ENCODE measurements at regions not wholly inside any gene's neighbourhood (a gene's known extent, or its start where the extent isn't known, plus 50 kb on each side); places are given as distances from the start of the nearest gene placed in this dataset.

DNA sequence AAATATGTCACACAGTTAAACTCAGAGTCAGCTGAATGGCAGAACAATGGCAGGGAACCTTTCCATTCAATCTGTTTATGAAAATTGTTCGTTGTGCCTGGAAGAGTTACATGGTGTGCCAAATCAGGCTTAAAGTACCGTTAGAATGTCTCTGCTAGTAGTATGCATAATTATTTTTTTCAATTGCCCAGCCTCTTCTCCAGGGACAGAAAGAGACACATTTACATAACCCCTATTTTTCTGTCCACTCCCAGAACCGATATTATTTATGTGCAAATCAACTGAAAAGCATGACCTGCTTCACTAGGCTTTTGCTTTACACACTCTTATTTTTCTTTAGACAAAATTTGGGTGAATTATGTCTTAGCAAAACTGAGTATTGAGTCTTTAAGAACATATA, 459.1 kb downstream of the EFNA5 start:
- no peaks in the 10 kb centered on the region for H3K27me3 Mint-ChIP-seq
- H3K4me1 Mint-ChIP-seq (ENCODE audit: low read depth): no peaks in the 10 kb centered on the region
- H3K36me3 Mint-ChIP-seq (ENCODE audit: low read depth): no peaks in the 10 kb centered on the region
- intact Hi-C loops (cut with micrococcal nuclease): no loop called here
- H3K4me3 Mint-ChIP-seq: no peak overlapping the region
- H3K27ac Mint-ChIP-seq: no peak overlapping the region
- no peaks in the 10 kb centered on the region for H3K9me3 Mint-ChIP-seq

DNA sequence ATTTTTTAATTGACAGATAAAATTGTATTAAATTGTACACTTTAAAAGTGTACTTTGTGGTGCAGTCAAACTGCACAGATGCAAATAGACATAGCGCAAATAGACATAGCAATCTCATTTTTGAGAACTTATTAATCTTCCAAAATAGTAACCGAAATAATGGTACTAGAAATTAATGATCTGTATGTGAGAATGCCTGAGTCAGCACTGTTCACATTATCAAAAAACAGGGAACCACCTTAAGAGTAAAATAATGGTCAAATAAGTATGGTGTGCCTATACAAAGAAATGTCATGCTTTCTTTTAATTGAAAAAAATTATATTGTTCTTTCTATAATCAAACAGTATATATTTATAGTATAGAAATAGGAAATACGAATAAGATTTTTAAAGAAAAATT, 461.9 kb downstream of the EFNA5 start:
- Mint-ChIP-seq H3K36me3 (ENCODE audit: low read depth) (no peaks in the 10 kb centered on the region), H3K9me3 (no peaks in the 10 kb centered on the region), H3K27me3 (no peaks in the 10 kb centered on the region), H3K27ac (no peak overlapping the region), H3K4me3 (no peak overlapping the region), H3K4me1 (ENCODE audit: low read depth) (no peaks in the 10 kb centered on the region)
- intact Hi-C loops (cut with micrococcal nuclease): no loop called here

DNA sequence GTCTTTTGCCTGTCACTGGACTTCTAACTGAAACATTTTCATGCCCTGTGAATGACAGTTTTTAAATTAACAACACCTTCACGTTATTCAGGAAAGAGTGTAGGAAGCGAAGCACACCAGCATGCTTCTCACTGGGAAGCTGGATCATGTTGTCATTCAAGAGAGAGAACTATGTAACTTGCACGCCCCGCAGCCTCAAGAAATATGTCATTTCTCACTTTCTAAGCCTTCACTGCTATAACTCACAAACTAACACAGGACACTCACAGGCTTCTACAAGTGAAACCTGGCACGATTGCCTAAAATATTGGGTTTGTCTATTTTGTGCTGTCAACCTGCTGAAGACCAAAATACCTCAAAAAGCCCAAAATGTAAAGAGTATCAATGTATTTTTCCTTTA, 466.3 kb downstream of the EFNA5 start:
- H3K9me3 Mint-ChIP-seq: no peaks in the 10 kb centered on the region
- no peaks in the 10 kb centered on the region for H3K4me1 Mint-ChIP-seq (ENCODE audit: low read depth)
- no peak overlapping the region for H3K27ac Mint-ChIP-seq
- H3K27me3 Mint-ChIP-seq: no peaks in the 10 kb centered on the region
- H3K4me3 Mint-ChIP-seq: no peak overlapping the region
- no peaks in the 10 kb centered on the region for H3K36me3 Mint-ChIP-seq (ENCODE audit: low read depth)
- intact Hi-C loops (cut with micrococcal nuclease): no loop called here

DNA sequence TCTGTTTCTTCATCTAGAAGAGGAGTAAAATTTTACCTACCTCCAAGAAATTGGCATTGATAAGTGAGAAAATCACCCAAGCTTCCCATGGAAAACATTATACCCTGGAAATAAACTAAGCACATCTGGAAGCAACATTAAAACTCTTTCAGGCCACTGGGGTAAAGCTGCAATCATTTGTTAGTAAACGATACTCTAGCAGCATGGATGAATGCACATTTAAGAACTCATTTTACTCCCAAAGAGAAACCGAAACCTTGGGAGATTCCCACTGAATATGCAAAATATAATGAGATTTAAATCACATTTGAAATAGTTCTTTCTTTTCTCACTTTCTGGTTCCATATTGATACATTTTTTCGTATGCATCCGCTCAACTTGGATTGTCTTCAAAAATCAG, 467.5 kb downstream of the EFNA5 start:
- Mint-ChIP-seq H3K36me3 (ENCODE audit: low read depth) (no peaks in the 10 kb centered on the region), H3K9me3 (no peaks in the 10 kb centered on the region), H3K27me3 (no peaks in the 10 kb centered on the region), H3K27ac (no peak overlapping the region), H3K4me1 (ENCODE audit: low read depth) (no peaks in the 10 kb centered on the region), H3K4me3 (no peak overlapping the region)
- intact Hi-C loops (cut with micrococcal nuclease): no loop called here

DNA sequence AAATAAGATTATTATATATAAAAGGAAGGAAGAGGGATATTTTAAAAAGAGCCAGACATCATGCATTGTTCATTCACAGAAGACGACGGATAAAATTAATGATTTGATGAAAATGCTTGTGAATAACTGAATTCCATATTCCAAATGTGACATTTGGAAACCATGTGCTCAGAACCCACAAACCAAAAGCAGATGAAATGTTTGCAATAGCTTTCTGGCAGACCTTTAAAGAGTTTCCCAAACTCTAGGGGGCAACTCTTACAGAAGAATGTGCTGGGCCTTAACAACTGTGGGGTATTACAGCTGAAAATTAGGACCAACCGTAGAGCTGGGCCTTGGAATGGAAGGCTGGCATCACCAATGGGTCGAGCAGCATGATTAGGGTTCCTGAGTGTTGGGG, 471.0 kb downstream of the EFNA5 start:
- intact Hi-C loops (cut with micrococcal nuclease): no loop called here
- Mint-ChIP-seq H3K27ac (no peak overlapping the region), H3K27me3 (no peaks in the 10 kb centered on the region), H3K36me3 (ENCODE audit: low read depth) (no peaks in the 10 kb centered on the region), H3K9me3 (no peaks in the 10 kb centered on the region), H3K4me1 (ENCODE audit: low read depth) (no peaks in the 10 kb centered on the region), H3K4me3 (no peak overlapping the region)

DNA sequence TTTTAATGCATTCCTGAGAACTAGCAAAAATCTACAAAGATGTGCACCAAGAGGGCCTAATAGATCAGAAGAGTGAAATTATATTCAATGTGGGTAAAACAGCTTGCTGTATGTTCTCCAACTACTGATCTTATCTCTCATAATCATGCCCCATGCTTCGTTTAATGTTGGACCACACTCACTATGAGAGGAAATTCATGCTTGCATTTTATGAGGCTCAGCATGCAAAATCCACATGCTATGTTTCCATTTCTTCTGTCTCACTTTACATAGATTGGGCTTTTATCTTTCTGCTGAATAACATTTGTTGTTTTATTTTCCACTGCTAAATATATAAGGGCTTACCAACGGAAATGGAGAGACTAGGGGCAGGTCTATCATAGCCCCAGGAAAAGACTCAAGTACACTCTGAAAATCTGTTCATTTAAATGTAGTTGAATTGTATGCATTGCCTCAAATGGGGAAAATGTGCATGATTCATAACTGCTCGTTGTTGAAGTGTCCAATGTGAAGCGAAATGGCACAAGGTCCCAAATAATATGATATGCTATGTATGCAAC, 474.2 kb downstream of the EFNA5 start:
- Mint-ChIP-seq H3K27ac (no peak overlapping the region), H3K4me3 (no peak overlapping the region), H3K9me3 (peaks cover 14% of the 10 kb centered on the region), H3K27me3 (no peaks in the 10 kb centered on the region), H3K4me1 (ENCODE audit: low read depth) (no peaks in the 10 kb centered on the region), H3K36me3 (ENCODE audit: low read depth) (no peaks in the 10 kb centered on the region)
- intact Hi-C loops (cut with micrococcal nuclease): no loop called here

- intact Hi-C loops (cut with micrococcal nuclease): no loop called here
- H3K9me3 Mint-ChIP-seq: peaks cover 14% of the 10 kb centered on the region
Measured at GRCh38 chr5:107195890-107196395, 474.8 kb downstream of the EFNA5 start.

GRCh38 chr5:107184871-107185270, 485.9 kb downstream of the EFNA5 start:
- H3K4me1 Mint-ChIP-seq (ENCODE audit: low read depth): no peaks in the 10 kb centered on the region
- H3K36me3 Mint-ChIP-seq (ENCODE audit: low read depth): no peaks in the 10 kb centered on the region
- H3K4me3 Mint-ChIP-seq: no peak overlapping the region
- no peak overlapping the region for H3K27ac Mint-ChIP-seq
- intact Hi-C loops (cut with micrococcal nuclease): no loop called here
- no peaks in the 10 kb centered on the region for H3K27me3 Mint-ChIP-seq
- H3K9me3 Mint-ChIP-seq: peaks cover 17% of the 10 kb centered on the region

More at GRCh38 chr5:107195890-107196395, 474.8 kb downstream of the EFNA5 start:
- Mint-ChIP-seq H3K27ac (no peak overlapping the region), H3K36me3 (ENCODE audit: low read depth) (no peaks in the 10 kb centered on the region), H3K4me3 (no peak overlapping the region), H3K4me1 (ENCODE audit: low read depth) (no peaks in the 10 kb centered on the region), H3K27me3 (no peaks in the 10 kb centered on the region)

- intact Hi-C loops (cut with micrococcal nuclease): no loop called here
- Mint-ChIP-seq H3K36me3 (ENCODE audit: low read depth) (no peaks in the 10 kb centered on the region), H3K4me1 (ENCODE audit: low read depth) (no peaks in the 10 kb centered on the region), H3K9me3 (peaks cover 17% of the 10 kb centered on the region), H3K27me3 (no peaks in the 10 kb centered on the region), H3K27ac (no peak overlapping the region), H3K4me3 (no peak overlapping the region)
Measured at GRCh38 chr5:107184066-107184465, 486.7 kb downstream of the EFNA5 start.

DNA sequence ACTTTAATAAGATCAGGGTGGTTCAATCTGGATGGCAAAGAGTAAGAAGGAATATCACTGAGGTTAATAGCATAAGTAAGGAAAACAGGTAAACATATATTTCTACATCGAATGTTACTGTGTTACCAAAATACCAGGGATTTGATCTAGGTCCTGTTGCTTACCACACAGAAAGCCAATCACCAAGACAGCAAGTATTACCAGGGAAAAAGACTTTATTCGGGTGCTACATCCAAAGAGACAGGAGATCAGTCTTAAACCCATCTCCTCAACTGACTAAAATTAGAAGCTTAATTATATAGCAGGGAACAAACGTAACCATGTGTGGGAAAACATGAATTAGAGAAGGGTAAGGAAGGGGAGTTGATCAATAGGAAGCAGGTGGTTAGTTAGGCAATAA, 500.1 kb downstream of the EFNA5 start:
- Mint-ChIP-seq H3K27ac (no peak overlapping the region), H3K9me3 (peaks cover 68% of the 10 kb centered on the region), H3K4me3 (no peak overlapping the region), H3K4me1 (ENCODE audit: low read depth) (no peaks in the 10 kb centered on the region), H3K36me3 (ENCODE audit: low read depth) (no peaks in the 10 kb centered on the region), H3K27me3 (no peaks in the 10 kb centered on the region)
- intact Hi-C loops (cut with micrococcal nuclease): no loop called here

- H3K27ac Mint-ChIP-seq: no peak overlapping the region
- H3K36me3 Mint-ChIP-seq (ENCODE audit: low read depth): no peaks in the 10 kb centered on the region
- intact Hi-C loops (cut with micrococcal nuclease): no loop called here
- H3K9me3 Mint-ChIP-seq: peaks cover 76% of the 10 kb centered on the region
- H3K4me3 Mint-ChIP-seq: no peak overlapping the region
- no peaks in the 10 kb centered on the region for H3K4me1 Mint-ChIP-seq (ENCODE audit: low read depth)
- no peaks in the 10 kb centered on the region for H3K27me3 Mint-ChIP-seq
Measured at GRCh38 chr5:107169867-107170266, 500.9 kb downstream of the EFNA5 start.

- intact Hi-C loops (cut with micrococcal nuclease): no loop called here
- Mint-ChIP-seq H3K9me3 (peaks cover 71% of the 10 kb centered on the region), H3K27me3 (no peaks in the 10 kb centered on the region), H3K36me3 (ENCODE audit: low read depth) (no peaks in the 10 kb centered on the region), H3K4me3 (no peak overlapping the region), H3K4me1 (ENCODE audit: low read depth) (no peaks in the 10 kb centered on the region), H3K27ac (no peak overlapping the region)
Measured at GRCh38 chr5:107168848-107169752, 501.6 kb downstream of the EFNA5 start.

GRCh38 chr5:107168086-107168485, 502.7 kb downstream of the EFNA5 start:
- no peak overlapping the region for H3K27ac Mint-ChIP-seq
- no peaks in the 10 kb centered on the region for H3K27me3 Mint-ChIP-seq
- intact Hi-C loops (cut with micrococcal nuclease): no loop called here
- H3K4me3 Mint-ChIP-seq: no peak overlapping the region
- no peaks in the 10 kb centered on the region for H3K36me3 Mint-ChIP-seq (ENCODE audit: low read depth)
- peaks cover 65% of the 10 kb centered on the region for H3K9me3 Mint-ChIP-seq
- H3K4me1 Mint-ChIP-seq (ENCODE audit: low read depth): no peaks in the 10 kb centered on the region

DNA sequence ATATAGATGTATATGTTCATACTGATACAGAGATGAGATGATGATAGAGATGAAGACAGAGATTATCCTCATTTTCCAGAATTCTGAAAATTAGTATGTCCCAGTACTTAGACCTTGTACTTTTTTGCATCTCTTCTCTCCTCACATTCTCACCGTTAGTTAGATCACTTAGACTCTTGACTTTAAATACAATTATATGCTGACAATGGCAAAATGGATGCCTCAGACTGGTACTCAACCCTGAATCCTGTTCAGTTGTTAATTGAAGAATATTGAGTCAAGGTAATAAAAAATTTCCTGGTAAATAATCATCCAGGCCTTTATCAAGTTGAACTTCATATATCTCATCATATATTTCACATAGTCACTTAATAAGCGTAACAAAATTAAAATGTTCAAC, 505.4 kb downstream of the EFNA5 start:
- no peaks in the 10 kb centered on the region for H3K27me3 Mint-ChIP-seq

More for the DNA sequence above, 505.4 kb downstream of the EFNA5 start:
- intact Hi-C loops (cut with micrococcal nuclease): no loop called here
- Mint-ChIP-seq H3K27ac (no peak overlapping the region), H3K36me3 (ENCODE audit: low read depth) (no peaks in the 10 kb centered on the region), H3K4me1 (ENCODE audit: low read depth) (no peaks in the 10 kb centered on the region), H3K4me3 (no peak overlapping the region), H3K9me3 (peaks cover 58% of the 10 kb centered on the region)
